HepG2 (cell line): ENCODE measurements at regions not wholly inside any gene's neighbourhood (a gene's known extent, or its start where the extent isn't known, plus 50 kb on each side); places are given as distances from the start of the nearest gene placed in this dataset.

Experiments used
- AHDC1 ChIP-seq: sonication (generic); formaldehyde crosslinking; IDR thresholded peaks from 2 replicates; pipeline ENCODE4 v1.5.1; 2020; ENCODE audit warnings: mild to moderate bottlenecking, missing genetic modification reagents, borderline replicate concordance
- BORCS8-MEF2B ChIP-seq: sonication (generic); formaldehyde crosslinking; IDR thresholded peaks from 2 replicates; pipeline ENCODE4 v1.8.0; 2022; ENCODE audit warnings: mild to moderate bottlenecking, missing genetic modification reagents
- CC2D1A ChIP-seq: sonication (generic); formaldehyde crosslinking; IDR thresholded peaks from 2 replicates; pipeline ENCODE4 v1.8.1; 2023; ENCODE audit warnings: mild to moderate bottlenecking, missing genetic modification reagents
- CENPBD1 ChIP-seq: sonication (generic); formaldehyde crosslinking; IDR thresholded peaks from 2 replicates; pipeline ENCODE4 v1.8.0; 2022; ENCODE audit warnings: missing genetic modification reagents, low read depth, mild to moderate bottlenecking, borderline replicate concordance
- DBP ChIP-seq: sonication (generic); formaldehyde crosslinking; IDR thresholded peaks from 2 replicates; pipeline ENCODE4 v1.4.0; 2020; ENCODE audit warnings: missing genetic modification reagents; ENCODE audit errors: not compliant biosample characterization
- DNMT3B ChIP-seq: conservative IDR thresholded peaks from 2 replicates; pipeline ENCODE4 v1.6.1; 2016; ENCODE audit warnings: missing biosample characterization, control low read depth
- ELF3 ChIP-seq: IDR thresholded peaks from 2 replicates; pipeline ENCODE4 v1.6.1; 2016; ENCODE audit warnings: missing genetic modification reagents, missing compliant biosample characterization
- FOXM1 ChIP-seq: sonication (generic); formaldehyde crosslinking; IDR thresholded peaks from 2 replicates; pipeline ENCODE4 v1.5.0; 2020; ENCODE audit warnings: missing genetic modification reagents
- FOXO1 ChIP-seq: sonication (generic); formaldehyde crosslinking; IDR thresholded peaks from 2 replicates; pipeline ENCODE4 v1.4.0; 2020; ENCODE audit warnings: missing genetic modification reagents
- HHEX ChIP-seq: IDR thresholded peaks from 2 replicates; pipeline ENCODE4 v1.6.1; 2016; ENCODE audit warnings: control low read depth
- HNRNPK ChIP-seq: fragments of 200-400 bp; formaldehyde crosslinking; IDR thresholded peaks from 2 replicates; pipeline ENCODE4 v1.6.1; 2018; ENCODE audit warnings: low read length, low read depth, moderate library complexity, mild to moderate bottlenecking; ENCODE audit not compliant: poor library complexity, severe bottlenecking
- HOXD1 ChIP-seq: sonication (generic); formaldehyde crosslinking; IDR thresholded peaks from 2 replicates; pipeline ENCODE4 v1.5.0; 2020; ENCODE audit warnings: missing genetic modification reagents
- KAT8 ChIP-seq: IDR thresholded peaks from 2 replicates; pipeline ENCODE4 v1.6.1; 2016; ENCODE audit warnings: missing genetic modification reagents, missing compliant biosample characterization
- KLF9 ChIP-seq: IDR thresholded peaks from 2 replicates; pipeline ENCODE4 v1.6.1; 2016; ENCODE audit warnings: low read depth
- NCOA2 ChIP-seq: sonication (generic); formaldehyde crosslinking; IDR thresholded peaks from 2 replicates; pipeline ENCODE4 v1.8.0; 2022; ENCODE audit warnings: inconsistent platforms
- PAX8 ChIP-seq: sonication (generic); formaldehyde crosslinking; IDR thresholded peaks from 2 replicates; pipeline ENCODE4 v1.8.0; 2022; ENCODE audit warnings: mild to moderate bottlenecking, missing genetic modification reagents, borderline replicate concordance
- PHF8 ChIP-seq: sonication (generic); formaldehyde crosslinking; IDR thresholded peaks from 2 replicates; pipeline ENCODE4 v1.5.0; 2020; ENCODE audit warnings: missing genetic modification reagents
- RBM22 ChIP-seq: fragments of 200-400 bp; formaldehyde crosslinking; optimal IDR thresholded peaks from 2 replicates; pipeline ENCODE3; 2017; ENCODE audit warnings: mild to moderate bottlenecking, low read length, moderate library complexity
- SKI ChIP-seq: fragments of 450-650 bp; IDR thresholded peaks from one replicate; pipeline ENCODE4 v1.6.1; 2018; ENCODE audit warnings: mild to moderate bottlenecking; ENCODE audit not compliant: partially characterized antibody
- SMARCC2 ChIP-seq: fragments of 450-650 bp; IDR thresholded peaks from 2 replicates; pipeline ENCODE4 v1.6.1; 2017; ENCODE audit warnings: antibody characterized with exemption, mild to moderate bottlenecking
- SNRNP70 ChIP-seq: fragments of 200-400 bp; formaldehyde crosslinking; IDR thresholded peaks from 2 replicates; pipeline ENCODE4 v1.6.1; 2017; ENCODE audit warnings: mild to moderate bottlenecking, low read depth, low read length, moderate library complexity
- TARDBP ChIP-seq: sonication (generic); formaldehyde crosslinking; IDR thresholded peaks from 2 replicates; pipeline ENCODE4 v1.8.0; 2022; ENCODE audit warnings: mild to moderate bottlenecking, missing genetic modification reagents
- TEAD3 ChIP-seq: optimal IDR thresholded peaks from 2 replicates; pipeline ENCODE3; 2016; ENCODE audit warnings: borderline replicate concordance
- ZBTB7B ChIP-seq: sonication (generic); formaldehyde crosslinking; IDR thresholded peaks from 2 replicates; pipeline ENCODE4 v1.4.0; 2020; ENCODE audit warnings: missing genetic modification reagents
- ZNF253 ChIP-seq: sonication (generic); formaldehyde crosslinking; IDR thresholded peaks from 2 replicates; pipeline ENCODE4 v1.8.0; 2022; ENCODE audit warnings: mild to moderate bottlenecking, missing genetic modification reagents, borderline replicate concordance
- ZNF256 ChIP-seq: sonication (generic); formaldehyde crosslinking; conservative IDR thresholded peaks from 2 replicates; pipeline ENCODE4 v1.4.0; 2020; ENCODE audit warnings: missing genetic modification reagents
- ZNF446 ChIP-seq: sonication (generic); formaldehyde crosslinking; IDR thresholded peaks from 2 replicates; pipeline ENCODE4 v1.5.0; 2020; ENCODE audit warnings: mild to moderate bottlenecking, missing genetic modification reagents
- ZNF670 ChIP-seq: sonication (generic); formaldehyde crosslinking; IDR thresholded peaks from 2 replicates; pipeline ENCODE4 v1.8.0; 2022; ENCODE audit warnings: mild to moderate bottlenecking, missing genetic modification reagents, borderline replicate concordance
- ZNF766 ChIP-seq: sonication (generic); formaldehyde crosslinking; IDR thresholded peaks from 2 replicates; pipeline ENCODE4 v1.5.0; 2020; ENCODE audit warnings: missing genetic modification reagents, borderline replicate concordance

- TF ChIP-seq SMARCC2, result no peak
- peak; percentile 82 for TF ChIP-seq AHDC1 (CRISPR knock-in tag)
- TF ChIP-seq KAT8 (CRISPR knock-in tag), result peak; percentile 33; the same call in 1 of the 2 replicates
- TF ChIP-seq SKI, result no peak
- no peak for TF ChIP-seq CENPBD1 (CRISPR knock-in tag)
- TF ChIP-seq ZNF256, result no peak
- peak; percentile 76; the same call in 1 of the 2 replicates for TF ChIP-seq TARDBP (CRISPR knock-in tag)
- peak; percentile 76; the same call in 1 of the 2 replicates for TF ChIP-seq ZNF253 (CRISPR knock-in tag)
- no peak for TF ChIP-seq HHEX (CRISPR knock-in tag)
- no peak for TF ChIP-seq HNRNPK
- TF ChIP-seq RBM22, result no peak
- no peak for TF ChIP-seq DBP (CRISPR knock-in tag)
- no peak for TF ChIP-seq ZBTB7B (CRISPR knock-in tag)
- no peak for TF ChIP-seq PAX8
- TF ChIP-seq NCOA2, result peak; percentile 73; the same call in 1 of the 2 replicates
- no peak for TF ChIP-seq ZNF446
- no peak for TF ChIP-seq PHF8 (CRISPR knock-in tag)
- peak; percentile 57; the same call in 1 of the 2 replicates for TF ChIP-seq BORCS8-MEF2B
- TF ChIP-seq DNMT3B, result no peak
- TF ChIP-seq TEAD3, result peak; percentile 50
- no peak for TF ChIP-seq ZNF766 (CRISPR knock-in tag)
- no peak for TF ChIP-seq CC2D1A (CRISPR knock-in tag)
- peak; percentile 68; the same call in 1 of the 2 replicates for TF ChIP-seq HOXD1
- no peak for TF ChIP-seq KLF9
- no peak for TF ChIP-seq FOXM1
- no peak for TF ChIP-seq ZNF670
- TF ChIP-seq FOXO1, result peak; percentile 90
- peak; percentile 42; the same call in 1 of the 2 replicates for TF ChIP-seq ELF3 (CRISPR knock-in tag)
- TF ChIP-seq SNRNP70, result no peak
These were observed 212.6 kb downstream of the WDR11 start (continued) for GRCh38 chr10:121063744-121064143.
